GM13977 (cell line): ENCODE measurements at regions not wholly inside any gene's neighbourhood (a gene's known extent, or its start where the extent isn't known, plus 50 kb on each side); places are given as distances from the start of the nearest gene placed in this dataset.

Experiments used
- DNase-seq: peaks from one replicate; pipeline ENCODE4 v3.0.0; 2012; ENCODE audit warnings: low spot score
- in situ Hi-C: fragments of 300-500 bp; cut with MboI; formaldehyde crosslinking; loops from one replicate; pipeline ENCODE4 v1.12.0; 2022; ENCODE audit warnings: low sequenced_read_pairs, low pct_unique_long_range_greater_than_20kb, mixed read lengths, inconsistent platforms; ENCODE audit not compliant: unreplicated experiment
- TF ChIP-seq, protein P1 (sequence below): IDR thresholded peaks from 2 replicates; pipeline ENCODE4 v1.5.1; 2012; ENCODE audit warnings: mild to moderate bottlenecking, control low read depth; ENCODE audit not compliant: insufficient read depth; ENCODE audit errors: extremely low read depth, missing control alignments

- TF ChIP-seq, protein P1, sequence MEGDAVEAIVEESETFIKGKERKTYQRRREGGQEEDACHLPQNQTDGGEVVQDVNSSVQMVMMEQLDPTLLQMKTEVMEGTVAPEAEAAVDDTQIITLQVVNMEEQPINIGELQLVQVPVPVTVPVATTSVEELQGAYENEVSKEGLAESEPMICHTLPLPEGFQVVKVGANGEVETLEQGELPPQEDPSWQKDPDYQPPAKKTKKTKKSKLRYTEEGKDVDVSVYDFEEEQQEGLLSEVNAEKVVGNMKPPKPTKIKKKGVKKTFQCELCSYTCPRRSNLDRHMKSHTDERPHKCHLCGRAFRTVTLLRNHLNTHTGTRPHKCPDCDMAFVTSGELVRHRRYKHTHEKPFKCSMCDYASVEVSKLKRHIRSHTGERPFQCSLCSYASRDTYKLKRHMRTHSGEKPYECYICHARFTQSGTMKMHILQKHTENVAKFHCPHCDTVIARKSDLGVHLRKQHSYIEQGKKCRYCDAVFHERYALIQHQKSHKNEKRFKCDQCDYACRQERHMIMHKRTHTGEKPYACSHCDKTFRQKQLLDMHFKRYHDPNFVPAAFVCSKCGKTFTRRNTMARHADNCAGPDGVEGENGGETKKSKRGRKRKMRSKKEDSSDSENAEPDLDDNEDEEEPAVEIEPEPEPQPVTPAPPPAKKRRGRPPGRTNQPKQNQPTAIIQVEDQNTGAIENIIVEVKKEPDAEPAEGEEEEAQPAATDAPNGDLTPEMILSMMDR, result no peak
- in situ Hi-C loops, result no loop called here
- DNase-seq, result no peak
Observed at GRCh38 chrX:118249146-118249545, 96.8 kb upstream of the WDR44 start.

DNA sequence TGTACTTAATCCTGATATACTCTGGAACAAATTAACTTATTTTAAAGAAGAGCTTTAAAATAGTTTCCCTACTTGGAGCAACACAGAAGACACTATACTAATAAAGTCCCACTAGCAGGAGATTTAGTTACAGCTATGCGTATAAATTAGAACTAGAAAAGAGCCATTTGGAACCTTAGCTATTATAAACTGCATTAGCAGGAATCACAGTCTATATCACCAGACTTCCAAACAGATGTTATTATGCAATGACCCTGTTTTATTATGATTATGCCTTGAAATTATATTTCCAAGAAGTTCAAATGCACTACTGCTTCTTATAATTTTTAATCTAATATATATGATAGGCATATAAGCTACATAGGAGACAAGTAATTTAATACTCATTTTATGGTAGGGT lies 95.5 kb upstream of the WDR44 start:
- in situ Hi-C loops, result no loop called here
- DNase-seq, result no peak
- TF ChIP-seq, protein P1, result no peak

DNA sequence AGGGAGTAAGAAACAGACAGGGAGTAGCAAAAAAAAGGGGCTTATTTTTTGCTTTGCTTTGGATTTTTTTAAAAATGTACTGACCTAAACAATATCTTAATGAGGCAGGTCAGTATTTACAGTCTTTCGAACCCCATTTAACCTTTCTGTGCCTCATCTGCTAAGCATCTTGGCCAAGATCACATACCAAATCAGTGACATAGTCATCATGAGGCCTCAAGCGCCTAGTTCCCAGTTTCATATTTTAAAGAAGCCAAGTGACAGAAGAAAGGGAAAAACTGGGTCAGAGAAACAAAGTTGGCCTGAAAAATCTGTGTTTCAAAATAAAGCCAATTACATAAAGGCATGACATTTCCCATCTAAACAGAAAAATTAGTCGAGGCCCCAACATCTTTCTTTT lies 94.6 kb upstream of the WDR44 start:
- DNase-seq, result no peak
- in situ Hi-C loops, result no loop called here
- TF ChIP-seq, protein P1, result no peak

DNA sequence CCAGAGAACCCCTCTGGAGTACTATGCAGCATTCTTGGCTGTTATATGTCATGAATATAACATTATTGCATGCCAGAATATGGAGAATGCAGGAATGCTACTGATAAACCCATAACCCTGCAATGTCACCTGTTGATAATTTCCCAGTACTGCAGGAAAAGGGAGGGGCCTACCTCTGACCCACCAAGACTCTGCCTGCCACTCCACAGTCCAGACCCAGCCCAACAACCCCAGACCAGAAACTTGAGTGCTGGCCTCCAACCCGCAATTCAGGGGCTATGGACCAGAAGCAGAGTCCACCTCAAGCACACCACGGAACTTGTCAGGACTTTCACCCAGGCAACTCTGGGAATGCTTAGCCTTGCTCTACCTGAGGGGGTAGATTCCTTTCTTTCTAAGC lies 92.9 kb upstream of the WDR44 start:
- in situ Hi-C loops, result no loop called here
- DNase-seq, result no peak
- TF ChIP-seq, protein P1, result no peak

- TF ChIP-seq, protein P1, result peak; percentile 71
- DNase-seq, result peak; percentile 42
- in situ Hi-C loops, result no loop called here
Observed at GRCh38 chrX:118254611-118255010, 91.3 kb upstream of the WDR44 start.

DNA sequence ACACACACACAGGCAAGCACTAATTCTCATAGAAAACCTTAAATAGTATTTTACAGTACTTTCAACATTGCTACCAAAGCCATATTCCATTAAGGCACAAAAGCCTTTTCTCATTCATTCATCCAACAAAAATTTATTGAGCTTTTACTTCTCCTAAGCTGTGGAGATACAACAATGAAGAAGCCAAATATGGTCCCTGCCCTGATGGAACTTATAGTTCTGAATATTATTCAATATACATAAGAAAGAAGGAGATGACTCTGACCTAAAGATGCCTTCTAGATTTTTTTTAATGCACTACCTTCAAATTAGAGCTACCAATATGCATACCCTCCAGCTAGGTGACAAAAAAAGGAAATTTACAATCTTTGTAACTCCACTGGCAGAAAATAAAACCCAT lies 90.0 kb upstream of the WDR44 start:
- no peak for DNase-seq
- in situ Hi-C loops, result no loop called here
- TF ChIP-seq, protein P1, result no peak

GRCh38 chrX:118257781-118258180 lies 88.1 kb upstream of the WDR44 start:
- in situ Hi-C loops, result no loop called here

More at GRCh38 chrX:118257781-118258180, 88.1 kb upstream of the WDR44 start:
- no peak for DNase-seq
- TF ChIP-seq, protein P1, result no peak
